ENCODE measurements at regions not wholly inside any gene's neighbourhood (a gene's known extent, or its start where the extent isn't known, plus 50 kb on each side); places are given as distances from the start of the nearest gene placed in this dataset.

DNA sequence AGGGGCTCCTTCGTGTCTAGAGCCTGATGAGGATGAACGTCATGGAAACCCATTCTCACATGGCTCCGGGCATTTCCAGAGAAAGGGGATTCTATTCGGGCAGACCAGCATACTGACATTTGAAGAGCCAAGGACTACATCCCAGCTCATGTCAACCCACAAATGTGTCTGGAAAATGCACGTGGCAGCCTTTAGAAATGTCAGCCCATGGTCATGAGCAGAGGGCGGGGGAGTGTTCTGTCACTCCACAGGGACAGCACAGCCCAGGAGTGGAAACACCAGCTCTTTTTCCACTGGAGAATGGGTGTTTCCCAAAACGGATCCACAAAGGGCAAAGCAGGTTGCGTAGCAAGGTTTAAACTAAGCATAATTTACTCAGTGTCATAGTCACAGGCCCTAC lies 207.0 kb downstream of the BCOR start:
- DNase-seq (no peak), ATAC-seq (ENCODE audit: low read depth) (no peak)
- Mint-ChIP-seq H3K36me3 (peaks cover 1% of the 10 kb centered on the region), H3K4me3 (no peak overlapping the region), H3K4me1 (peaks cover 14% of the 10 kb centered on the region), H3K27ac (no peak overlapping the region), H3K27me3 (peaks cover 11% of the 10 kb centered on the region), H3K9me3 (no peaks in the 10 kb centered on the region)
- POLR2A ChIA-PET: no interaction called here

DNA sequence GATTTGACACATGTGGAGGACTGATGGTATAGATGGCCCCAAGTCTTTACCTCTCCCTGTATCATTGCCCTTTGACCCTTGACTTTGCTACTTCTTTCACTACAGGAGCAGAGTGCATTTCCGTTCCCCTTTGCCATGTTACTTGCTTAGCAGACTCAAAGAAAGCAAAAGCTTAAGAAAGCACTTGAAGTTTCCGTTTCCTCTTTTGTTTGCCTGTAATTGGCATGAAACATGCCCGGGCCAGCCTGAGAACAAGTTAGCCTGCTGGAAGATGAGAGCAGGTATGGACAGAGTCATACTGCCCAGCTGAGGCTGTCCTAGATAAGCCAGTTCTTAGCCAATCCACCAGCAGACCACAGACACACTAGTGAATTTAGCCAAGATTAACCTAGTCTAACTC lies 206.0 kb downstream of the BCOR start:
- DNase-seq: no peak
- POLR2A ChIA-PET: no interaction called here
- H3K27ac Mint-ChIP-seq: peak overlapping the region; percentile 83
- peak overlapping the region; percentile 1 for H3K4me3 Mint-ChIP-seq
- peaks cover 14% of the 10 kb centered on the region for H3K4me1 Mint-ChIP-seq
- no peaks in the 10 kb centered on the region for H3K9me3 Mint-ChIP-seq
- peak; percentile 61 for ATAC-seq (ENCODE audit: low read depth)
- H3K27me3 Mint-ChIP-seq: peaks cover 7% of the 10 kb centered on the region
- peaks cover 1% of the 10 kb centered on the region for H3K36me3 Mint-ChIP-seq

DNA sequence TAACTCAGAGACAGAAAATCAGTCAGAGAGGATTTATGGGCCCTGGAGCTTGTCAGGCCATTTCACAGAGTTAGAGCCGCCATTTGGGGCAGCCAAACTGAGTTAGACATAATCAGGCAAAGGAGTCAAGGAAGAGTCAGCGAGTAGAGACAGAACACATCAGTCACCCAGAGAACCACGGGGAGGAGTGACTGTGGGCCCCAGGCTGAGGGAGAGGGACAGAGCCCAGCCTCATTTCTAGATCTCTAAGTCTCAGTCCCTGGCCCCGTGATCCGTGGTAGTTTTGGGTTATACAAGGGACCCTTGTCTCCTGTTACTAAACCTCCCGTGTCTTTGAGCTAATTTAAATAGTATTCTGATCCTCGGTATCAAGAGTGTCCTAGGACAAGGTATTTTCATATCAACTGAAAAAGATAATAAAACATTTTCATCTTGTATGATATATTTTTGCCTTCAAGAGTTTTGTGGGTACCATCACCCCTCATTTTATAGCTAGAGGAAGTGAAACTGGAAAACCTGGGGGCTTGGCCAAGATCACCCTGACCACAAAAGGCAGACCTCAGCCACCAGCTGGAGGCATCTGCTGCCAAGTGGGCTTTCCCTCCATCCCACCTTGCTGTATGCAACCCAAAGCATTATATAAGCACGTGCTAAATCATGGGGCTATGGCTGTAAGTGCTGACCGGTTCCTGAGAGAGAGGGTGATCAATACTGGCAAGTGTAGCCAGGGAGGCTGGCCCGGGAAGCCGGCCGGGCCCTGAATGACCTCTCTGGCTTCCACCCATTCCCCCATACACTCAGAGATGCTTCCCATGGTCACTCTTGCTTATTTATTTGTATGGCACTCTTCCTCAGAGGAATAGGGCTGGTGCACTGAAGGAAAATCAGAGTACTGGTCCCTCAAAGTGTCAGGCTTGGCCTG lies 204.1 kb downstream of the BCOR start:
- DNase-seq (no peak), ATAC-seq (ENCODE audit: low read depth) (no peak)
- Mint-ChIP-seq H3K36me3 (peaks cover 1% of the 10 kb centered on the region), H3K27me3 (no peaks in the 10 kb centered on the region), H3K27ac (no peak overlapping the region), H3K4me1 (peaks cover 14% of the 10 kb centered on the region), H3K9me3 (no peaks in the 10 kb centered on the region), H3K4me3 (no peak overlapping the region)
- POLR2A ChIA-PET: no interaction called here

DNA sequence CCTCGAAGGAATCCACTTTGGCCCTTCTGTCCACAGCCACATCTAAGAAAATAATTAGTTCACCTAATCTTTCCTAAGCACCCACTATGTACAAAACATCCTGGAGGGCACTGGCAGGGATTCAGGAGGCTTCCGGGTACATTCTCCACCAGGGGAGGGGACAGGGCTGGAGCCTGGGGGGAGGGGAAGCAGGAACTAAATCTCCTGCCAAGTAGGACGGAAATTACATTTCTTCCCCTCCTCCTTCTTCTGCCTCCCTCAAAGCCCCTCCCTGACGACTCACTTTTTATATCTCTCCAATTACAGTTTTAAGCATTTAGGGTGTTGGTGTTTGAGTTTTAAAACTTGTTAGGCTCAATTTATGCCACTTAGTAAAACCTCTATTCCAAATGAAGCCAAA lies 203.1 kb downstream of the BCOR start:
- no peak overlapping the region for H3K4me3 Mint-ChIP-seq
- H3K27me3 Mint-ChIP-seq: no peaks in the 10 kb centered on the region
- POLR2A ChIA-PET: no interaction called here
- H3K9me3 Mint-ChIP-seq: no peaks in the 10 kb centered on the region
- H3K27ac Mint-ChIP-seq: no peak overlapping the region
- no peak for ATAC-seq (ENCODE audit: low read depth)
- H3K36me3 Mint-ChIP-seq: peaks cover 1% of the 10 kb centered on the region
- H3K4me1 Mint-ChIP-seq: peaks cover 14% of the 10 kb centered on the region
- no peak for DNase-seq

DNA sequence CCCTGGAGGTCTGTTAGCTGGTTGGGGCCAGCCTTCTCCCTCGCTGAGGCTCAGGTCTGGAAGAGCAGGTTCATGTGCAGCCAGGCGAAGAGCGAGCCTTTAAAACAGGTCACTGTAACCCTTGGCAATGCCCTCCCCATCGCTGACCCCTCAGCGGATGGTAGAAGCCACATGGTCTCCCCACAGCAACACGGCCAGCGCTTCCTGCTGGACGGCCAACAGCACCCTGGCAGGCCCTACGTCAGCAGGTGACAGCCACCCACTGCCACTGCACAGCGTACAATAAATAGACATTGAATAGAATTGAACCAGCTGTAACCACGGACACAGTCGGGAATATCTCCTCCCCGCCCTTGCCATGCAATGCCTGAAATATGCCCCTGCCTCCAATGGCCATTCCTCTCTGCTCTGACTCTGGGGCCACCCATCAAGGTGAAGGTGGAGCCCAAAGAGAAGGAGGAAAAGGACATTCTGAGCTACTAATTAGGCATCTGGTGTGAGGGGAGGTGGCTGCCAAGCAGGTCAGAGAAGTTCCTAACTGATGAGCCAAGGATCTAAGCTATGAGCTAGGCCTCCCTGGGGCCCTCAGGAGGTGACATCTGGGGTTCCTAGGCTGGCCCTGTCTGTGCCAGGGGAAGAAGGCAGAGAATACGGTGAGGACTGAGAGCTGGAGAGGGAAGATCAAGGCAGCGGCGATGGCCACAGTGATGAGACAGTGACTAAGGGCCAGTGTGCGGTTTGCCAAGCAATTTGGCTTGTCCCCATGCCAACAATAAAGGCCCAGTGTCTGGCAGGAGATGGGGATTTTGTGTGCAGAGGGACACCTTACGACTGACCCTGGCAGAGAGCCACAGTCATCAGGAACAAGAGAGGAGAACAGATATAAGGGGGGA lies 202.3 kb downstream of the BCOR start:
- H3K9me3 Mint-ChIP-seq: no peaks in the 10 kb centered on the region
- no peak overlapping the region for H3K27ac Mint-ChIP-seq
- H3K27me3 Mint-ChIP-seq: no peaks in the 10 kb centered on the region
- H3K4me3 Mint-ChIP-seq: no peak overlapping the region
- DNase-seq (no peak), ATAC-seq (ENCODE audit: low read depth) (no peak)
- POLR2A ChIA-PET: no interaction called here
- peaks cover 14% of the 10 kb centered on the region for H3K4me1 Mint-ChIP-seq
- H3K36me3 Mint-ChIP-seq: peaks cover 1% of the 10 kb centered on the region

DNA sequence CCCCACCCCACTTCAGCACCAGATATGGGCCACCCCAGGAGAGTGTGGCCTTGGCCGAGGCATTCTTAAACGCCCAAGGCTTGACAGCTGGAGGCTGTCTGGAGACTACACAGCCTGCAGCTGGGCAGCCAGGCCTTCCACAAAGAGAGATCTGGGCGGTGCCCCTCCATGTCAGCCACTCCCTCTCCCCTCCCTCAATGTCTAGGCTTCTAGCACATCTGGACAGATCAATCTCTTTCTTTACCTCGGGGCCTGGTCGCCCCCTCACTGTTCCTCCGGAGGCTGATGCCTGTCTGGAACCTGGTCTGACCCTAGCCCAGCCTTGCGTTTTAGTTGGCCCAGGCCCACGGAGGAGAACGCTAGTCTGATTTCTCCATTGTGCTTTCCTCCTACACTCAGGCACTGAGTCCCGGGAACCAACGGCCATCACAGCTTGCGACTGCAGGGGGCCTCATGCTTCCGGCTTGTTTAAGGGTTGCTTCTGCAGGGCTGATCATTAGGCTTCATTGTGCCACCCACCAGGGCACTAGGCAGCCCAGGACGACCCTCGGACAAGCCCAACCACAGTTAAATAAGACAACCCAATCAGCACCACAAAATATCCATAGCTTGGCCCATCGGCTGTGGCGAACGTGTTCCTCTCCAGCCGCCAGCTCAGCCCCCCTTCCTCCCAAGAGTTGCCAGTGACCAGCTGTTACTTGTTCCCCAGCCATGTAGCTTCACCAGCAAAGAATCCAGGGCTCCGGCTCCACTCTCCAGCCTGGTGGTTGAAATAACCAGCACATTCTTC lies 200.6 kb downstream of the BCOR start:
- Mint-ChIP-seq H3K4me1 (peaks cover 5% of the 10 kb centered on the region), H3K9me3 (no peaks in the 10 kb centered on the region), H3K36me3 (peaks cover 1% of the 10 kb centered on the region), H3K27me3 (peaks cover 6% of the 10 kb centered on the region), H3K27ac (no peak overlapping the region), H3K4me3 (no peak overlapping the region)
- ATAC-seq (ENCODE audit: low read depth) (no peak), DNase-seq (no peak)
- POLR2A ChIA-PET: no interaction called here

DNA sequence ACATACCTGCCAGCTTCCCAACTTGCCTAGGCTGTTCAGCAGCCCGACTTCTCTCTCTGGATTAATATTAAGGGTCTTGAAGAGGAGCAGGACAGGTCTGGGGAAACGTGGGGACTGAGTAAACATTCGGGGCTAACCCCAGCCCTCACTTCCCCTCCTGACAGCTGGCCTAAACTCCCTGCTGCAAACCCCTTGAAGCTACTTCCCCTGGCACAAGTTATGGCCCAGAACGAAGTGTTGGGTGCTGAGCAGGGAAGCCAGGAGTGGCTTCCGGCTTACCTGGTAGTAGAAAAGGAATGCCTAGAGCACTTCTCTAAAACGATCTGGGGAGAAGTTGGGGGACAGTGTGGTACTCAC lies 200.0 kb downstream of the BCOR start:
- POLR2A ChIA-PET: no interaction called here
- Mint-ChIP-seq H3K4me3 (no peak overlapping the region), H3K36me3 (peaks cover 1% of the 10 kb centered on the region), H3K27me3 (peaks cover 6% of the 10 kb centered on the region), H3K27ac (no peak overlapping the region), H3K9me3 (no peaks in the 10 kb centered on the region), H3K4me1 (peaks cover 5% of the 10 kb centered on the region)
- ATAC-seq (ENCODE audit: low read depth): no peak
- DNase-seq: no peak

DNA sequence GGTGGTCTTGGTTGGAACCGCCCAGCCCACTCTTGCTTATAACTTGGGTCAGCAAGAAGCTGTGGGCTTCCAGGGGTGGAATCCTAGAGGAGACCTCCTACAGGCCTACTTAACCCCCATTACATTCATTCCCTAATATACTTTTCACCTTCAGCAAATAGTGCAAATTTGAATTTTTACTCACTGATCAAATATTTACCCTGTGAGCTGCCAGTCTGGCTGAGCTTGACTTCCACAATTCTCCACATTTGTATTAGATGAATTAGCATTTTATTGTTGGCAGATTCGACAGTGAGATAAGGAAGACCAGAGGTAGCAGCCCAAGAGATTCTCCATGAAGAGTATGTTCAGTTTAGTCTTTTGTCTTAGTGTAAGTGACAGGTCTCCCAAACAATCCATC lies 199.6 kb downstream of the BCOR start:
- POLR2A ChIA-PET: no interaction called here
- Mint-ChIP-seq H3K36me3 (peaks cover 1% of the 10 kb centered on the region), H3K27me3 (peaks cover 6% of the 10 kb centered on the region), H3K4me3 (no peak overlapping the region), H3K27ac (no peak overlapping the region), H3K9me3 (no peaks in the 10 kb centered on the region), H3K4me1 (peaks cover 5% of the 10 kb centered on the region)
- ATAC-seq (ENCODE audit: low read depth): no peak
- no peak for DNase-seq

DNA sequence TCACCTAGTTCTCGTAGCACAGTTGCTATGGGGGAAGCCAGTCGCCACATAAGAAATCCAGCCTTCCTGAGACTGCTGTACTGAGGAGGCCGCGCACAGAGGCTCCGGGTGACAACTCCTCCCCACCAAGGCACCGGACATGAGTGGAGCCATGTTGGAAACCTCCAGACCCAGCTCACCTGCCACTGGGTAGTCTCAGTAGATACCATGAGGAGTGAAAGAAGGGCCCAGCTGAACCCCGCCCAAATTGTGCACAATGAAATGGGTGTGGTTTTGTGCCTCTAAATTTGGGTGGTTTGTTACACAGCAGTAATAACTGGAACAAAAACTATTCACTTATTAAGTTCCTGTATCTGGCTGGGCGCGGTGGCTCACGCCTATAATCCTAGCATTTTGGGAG lies 198.7 kb downstream of the BCOR start:
- Mint-ChIP-seq H3K27me3 (peaks cover 6% of the 10 kb centered on the region), H3K27ac (no peak overlapping the region), H3K9me3 (no peaks in the 10 kb centered on the region), H3K4me3 (no peak overlapping the region), H3K36me3 (no peaks in the 10 kb centered on the region), H3K4me1 (no peaks in the 10 kb centered on the region)
- DNase-seq (no peak), ATAC-seq (ENCODE audit: low read depth) (no peak)
- POLR2A ChIA-PET: no interaction called here

DNA sequence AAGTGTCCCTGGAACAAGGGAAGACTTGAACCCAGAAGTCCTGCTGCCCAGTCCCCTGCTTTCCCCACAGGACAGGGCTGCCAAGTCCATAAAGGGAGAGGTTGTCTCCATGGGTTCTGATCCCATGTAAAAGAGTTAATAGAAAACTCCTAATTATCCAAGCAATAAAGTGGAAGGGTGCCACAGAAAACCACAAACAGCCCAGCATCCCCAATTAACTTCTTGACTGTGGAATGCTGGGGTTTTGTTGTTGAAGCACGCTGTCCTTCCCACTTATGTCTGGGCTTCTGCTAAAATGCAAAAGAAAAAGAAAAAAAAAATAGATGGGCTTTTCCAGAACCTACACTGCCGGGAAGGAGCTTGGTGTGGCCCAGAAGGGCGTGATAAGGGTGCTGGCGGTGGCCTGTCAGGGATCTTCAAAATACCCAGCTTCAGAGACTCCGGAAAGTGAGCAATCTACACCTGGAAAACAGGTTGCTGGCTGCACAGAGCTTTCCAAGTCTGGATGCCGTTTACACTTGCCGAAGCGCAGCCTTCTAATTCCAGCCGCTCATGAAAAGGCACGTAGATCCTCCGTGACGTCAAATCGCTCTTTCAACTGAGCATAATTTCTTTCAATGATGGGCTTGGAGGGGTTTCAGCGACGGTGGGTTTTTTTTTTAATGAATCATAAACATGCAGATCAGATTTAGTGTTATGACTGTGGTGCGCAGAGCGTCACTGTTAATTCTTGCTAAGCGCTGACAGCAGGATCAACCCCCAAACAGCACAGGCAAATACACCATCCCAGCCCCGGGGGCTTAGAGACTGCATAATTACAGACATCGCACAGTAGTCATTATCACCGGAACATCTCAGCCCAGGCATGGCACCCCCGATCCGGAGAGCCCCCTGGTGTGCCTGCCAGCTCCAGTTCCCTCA lies 197.6 kb downstream of the BCOR start:
- H3K27me3 Mint-ChIP-seq: peaks cover 6% of the 10 kb centered on the region
- no peaks in the 10 kb centered on the region for H3K36me3 Mint-ChIP-seq
- no peak for DNase-seq
- POLR2A ChIA-PET: no interaction called here
- ATAC-seq (ENCODE audit: low read depth): no peak
- H3K4me3 Mint-ChIP-seq: no peak overlapping the region
- no peak overlapping the region for H3K27ac Mint-ChIP-seq
- no peaks in the 10 kb centered on the region for H3K9me3 Mint-ChIP-seq
- no peaks in the 10 kb centered on the region for H3K4me1 Mint-ChIP-seq

DNA sequence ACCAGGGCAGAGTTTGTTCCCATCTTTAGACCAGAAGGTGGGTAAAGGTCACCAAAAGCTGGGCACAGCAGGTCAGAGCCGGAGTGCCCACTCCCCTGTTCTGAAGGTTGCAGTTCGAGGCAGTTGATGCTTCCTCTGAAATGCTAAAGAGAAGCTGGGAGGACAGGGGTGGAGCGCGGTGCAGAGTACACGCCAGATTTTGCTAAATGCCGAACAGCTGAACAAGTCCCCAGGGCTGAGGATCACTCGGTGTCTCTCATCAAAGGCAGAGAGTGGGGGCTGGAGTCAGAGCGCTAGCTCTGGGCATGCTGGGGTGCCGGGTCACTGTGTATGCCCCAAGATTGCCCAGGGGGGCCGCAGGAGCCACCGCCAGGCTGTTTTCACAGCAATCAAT lies 197.0 kb downstream of the BCOR start:
- Mint-ChIP-seq H3K4me3 (no peak overlapping the region), H3K27ac (no peak overlapping the region), H3K4me1 (no peaks in the 10 kb centered on the region), H3K36me3 (no peaks in the 10 kb centered on the region), H3K9me3 (no peaks in the 10 kb centered on the region), H3K27me3 (peaks cover 6% of the 10 kb centered on the region)
- DNase-seq (no peak), ATAC-seq (ENCODE audit: low read depth) (no peak)
- POLR2A ChIA-PET: no interaction called here

DNA sequence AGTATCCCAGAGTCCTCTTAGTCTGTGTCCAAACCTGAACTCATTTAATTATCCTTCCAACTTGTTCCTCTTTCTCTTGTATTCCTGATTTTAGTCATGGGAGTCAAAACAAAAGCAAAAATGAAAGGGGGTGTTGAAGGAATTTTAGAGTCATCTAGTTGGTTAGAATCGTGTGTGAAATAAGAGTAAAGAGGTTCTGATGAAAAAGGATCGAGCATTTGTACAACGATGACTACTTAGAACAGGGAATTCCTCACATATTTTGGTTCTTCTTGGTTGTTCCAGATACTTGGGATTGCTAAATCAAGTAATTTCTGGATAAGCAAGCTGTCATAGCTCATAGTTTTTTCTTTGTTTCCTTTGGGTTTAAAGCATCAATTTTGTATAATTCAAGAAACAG lies 194.4 kb downstream of the BCOR start:
- Mint-ChIP-seq H3K9me3 (no peaks in the 10 kb centered on the region), H3K36me3 (no peaks in the 10 kb centered on the region), H3K27ac (no peak overlapping the region), H3K4me3 (no peak overlapping the region), H3K4me1 (no peaks in the 10 kb centered on the region), H3K27me3 (peaks cover 10% of the 10 kb centered on the region)
- no peak for DNase-seq
- no peak for ATAC-seq (ENCODE audit: low read depth)
- POLR2A ChIA-PET: no interaction called here

DNA sequence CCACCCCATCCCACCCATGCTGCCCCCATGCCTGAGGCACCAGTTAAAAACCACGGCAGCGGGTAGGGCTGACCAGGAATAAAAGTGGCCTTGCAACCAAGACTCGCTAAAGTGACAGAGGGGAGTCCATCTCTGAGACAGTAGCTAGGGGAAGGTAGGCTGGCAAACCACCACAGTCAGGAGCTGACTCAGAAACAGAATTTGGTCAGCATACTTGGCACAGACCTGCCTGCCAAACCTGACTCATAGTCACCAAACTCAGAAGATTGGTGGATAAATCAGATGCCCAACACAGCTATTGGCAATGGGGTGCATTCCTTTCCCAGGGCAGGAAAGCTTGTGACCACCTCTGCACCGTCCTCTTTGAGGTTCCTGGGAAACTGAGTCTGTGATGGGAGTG lies 193.8 kb downstream of the BCOR start:
- DNase-seq: no peak
- Mint-ChIP-seq H3K27me3 (peaks cover 10% of the 10 kb centered on the region), H3K27ac (no peak overlapping the region), H3K36me3 (no peaks in the 10 kb centered on the region), H3K9me3 (no peaks in the 10 kb centered on the region), H3K4me3 (no peak overlapping the region), H3K4me1 (peaks cover 2% of the 10 kb centered on the region)
- POLR2A ChIA-PET: no interaction called here
- no peak for ATAC-seq (ENCODE audit: low read depth)
